NCI-H2227 (cell line): ENCODE measurements at regions not wholly inside any gene's neighbourhood (a gene's known extent, or its start where the extent isn't known, plus 50 kb on each side); places are given as distances from the start of the nearest gene placed in this dataset.

Source experiments
- DNase-seq: peaks from one replicate; lab custom pipeline; 2025; ENCODE audit not compliant: unreplicated experiment; lab: John Stamatoyannopoulos, UW

DNA sequence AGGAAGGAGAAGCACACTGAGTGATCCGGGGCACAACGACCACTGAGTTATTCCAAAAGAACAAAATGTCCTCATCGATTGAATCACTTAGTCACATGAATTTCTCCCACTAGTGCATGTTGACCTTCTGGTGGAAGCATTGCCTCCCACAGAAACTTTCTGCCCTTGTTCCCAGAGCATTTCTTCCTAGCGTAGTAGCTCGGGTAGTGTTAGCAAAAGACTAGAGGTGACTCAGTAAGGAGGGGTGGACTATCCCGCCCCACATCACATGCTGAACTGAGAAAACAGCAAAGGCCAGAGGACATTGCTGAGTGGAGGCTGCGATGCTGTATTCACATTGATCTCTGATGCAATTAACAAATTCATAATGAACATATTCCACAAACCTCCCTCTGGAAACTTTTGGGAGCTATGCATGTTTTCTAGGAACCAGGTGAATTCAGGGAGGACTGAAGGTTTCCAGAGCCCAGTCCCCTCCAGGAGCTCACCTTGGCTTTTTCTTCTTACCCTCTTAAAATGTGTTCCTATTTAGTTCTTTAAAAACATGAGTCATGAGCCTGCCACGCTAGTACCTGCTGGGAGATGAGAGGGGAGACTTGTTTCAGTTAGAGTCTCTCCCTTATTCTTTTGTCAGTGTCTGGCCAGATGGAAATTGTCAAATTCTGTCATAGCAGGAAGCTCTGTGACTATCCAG is 507.9 kb downstream of the CDH26 start:
- DNase-seq = no peak

- no peak for DNase-seq
These were observed 508.4 kb downstream of the CDH26 start for GRCh38 chr20:60466687-60467022.

DNA sequence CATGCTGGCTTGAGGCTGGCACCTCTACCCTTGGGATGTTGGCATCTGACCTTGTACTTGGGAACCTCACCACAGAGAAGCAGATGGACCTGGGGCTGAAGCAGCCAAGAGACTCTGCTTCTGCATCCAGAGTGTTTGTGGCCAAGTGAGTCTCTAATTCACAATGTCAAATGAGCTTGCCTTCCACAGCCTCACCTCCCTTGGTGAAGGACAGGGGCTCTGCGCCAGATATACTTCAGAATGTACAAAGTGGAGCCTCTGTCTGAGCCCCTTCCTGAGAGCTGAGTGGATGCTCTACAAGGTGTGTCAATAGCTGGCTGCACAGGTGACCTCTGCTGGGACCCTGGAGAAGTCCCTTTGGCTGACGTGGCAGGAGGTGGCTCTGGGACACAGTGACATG is 508.9 kb downstream of the CDH26 start:
- no peak for DNase-seq

DNA sequence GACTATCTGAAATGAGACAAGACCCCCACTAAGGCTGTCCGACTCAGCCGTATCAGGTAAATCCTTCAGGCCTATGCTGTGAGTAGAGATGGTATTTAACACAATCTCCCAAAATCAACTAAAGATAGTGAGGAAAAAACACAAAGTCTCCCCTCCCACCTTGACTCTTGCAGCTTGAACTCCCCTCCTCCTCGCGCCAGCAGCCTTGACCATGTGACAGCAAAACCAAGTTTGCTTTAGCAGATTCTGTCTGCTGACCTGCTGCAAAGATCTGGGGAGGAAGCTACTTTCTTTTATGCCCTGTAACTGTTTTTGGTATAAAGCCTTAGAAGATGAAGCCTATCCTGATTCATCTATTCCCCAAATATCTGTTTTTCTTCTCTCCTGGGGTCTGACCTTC is 509.5 kb downstream of the CDH26 start:
- DNase-seq = no peak

GRCh38 chr20:60469829-60470228 is 511.6 kb downstream of the CDH26 start:
- DNase-seq = no peak

DNA sequence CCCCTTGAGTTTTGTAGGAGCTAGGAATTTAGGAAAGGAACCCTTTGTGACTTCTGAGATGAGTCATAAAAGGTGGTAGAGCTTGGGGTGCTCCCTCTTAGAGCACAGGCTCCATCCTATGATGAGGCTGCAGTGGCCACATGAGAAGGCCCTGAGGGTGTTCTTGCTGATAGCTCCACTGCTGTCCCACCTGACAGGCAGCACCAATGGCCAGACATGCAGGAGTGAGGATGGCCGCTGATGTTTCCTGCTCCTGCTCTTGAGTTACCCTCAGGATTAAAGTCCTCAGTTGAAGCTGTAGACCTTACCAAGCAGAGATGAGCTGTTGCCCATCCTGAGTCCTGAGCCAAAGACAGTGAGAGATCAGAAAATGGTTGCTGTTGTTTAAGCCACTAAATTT is 512.1 kb downstream of the CDH26 start:
- no peak for DNase-seq

- no peak for DNase-seq
These were observed 515.0 kb downstream of the CDH26 start for GRCh38 chr20:60473211-60473610.

DNA sequence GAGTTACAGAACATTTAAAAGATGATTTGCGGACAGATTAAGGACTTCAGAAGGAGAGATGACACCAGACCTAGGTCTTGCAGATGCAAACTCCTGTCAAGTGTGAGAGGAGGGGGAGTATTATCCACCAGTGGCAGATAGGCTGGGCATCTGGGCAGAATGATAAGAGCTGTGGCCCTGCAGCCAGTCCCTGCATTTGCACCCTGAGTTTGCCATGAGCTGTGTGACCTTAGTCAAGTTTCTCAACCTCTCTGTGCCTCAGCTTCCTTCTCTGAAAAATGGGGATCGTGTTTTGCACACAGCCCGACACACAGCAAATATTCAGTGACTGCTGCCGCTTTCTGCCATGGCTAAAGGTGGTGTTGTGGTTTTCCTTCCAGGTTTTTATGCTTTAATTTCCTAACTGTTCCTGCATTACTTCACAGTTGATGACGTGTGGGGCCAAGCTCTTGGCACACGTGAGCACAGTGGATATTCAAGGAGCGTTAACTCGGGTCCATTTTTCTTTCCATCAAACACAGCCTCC is 516.2 kb downstream of the CDH26 start:
- DNase-seq = no peak

DNA sequence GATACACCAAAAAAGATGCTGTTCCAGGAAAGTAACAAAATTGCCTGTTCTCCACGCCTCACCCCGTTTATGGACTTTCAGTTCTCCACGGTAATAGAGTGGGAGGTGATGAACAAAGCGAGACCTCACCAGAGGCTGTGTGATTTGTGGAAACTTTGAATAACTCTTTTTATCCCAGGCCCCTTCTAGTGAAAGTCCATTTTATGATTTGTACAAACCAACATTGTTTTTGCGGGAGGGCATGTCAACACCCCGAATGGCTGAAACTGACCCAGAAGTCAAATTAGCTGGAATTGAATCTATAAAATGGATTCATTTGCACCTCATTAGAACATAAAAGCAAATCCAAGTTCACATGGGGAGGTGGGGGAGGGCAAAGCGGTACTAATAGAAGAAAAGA is 517.8 kb downstream of the CDH26 start:
- no peak for DNase-seq

DNA sequence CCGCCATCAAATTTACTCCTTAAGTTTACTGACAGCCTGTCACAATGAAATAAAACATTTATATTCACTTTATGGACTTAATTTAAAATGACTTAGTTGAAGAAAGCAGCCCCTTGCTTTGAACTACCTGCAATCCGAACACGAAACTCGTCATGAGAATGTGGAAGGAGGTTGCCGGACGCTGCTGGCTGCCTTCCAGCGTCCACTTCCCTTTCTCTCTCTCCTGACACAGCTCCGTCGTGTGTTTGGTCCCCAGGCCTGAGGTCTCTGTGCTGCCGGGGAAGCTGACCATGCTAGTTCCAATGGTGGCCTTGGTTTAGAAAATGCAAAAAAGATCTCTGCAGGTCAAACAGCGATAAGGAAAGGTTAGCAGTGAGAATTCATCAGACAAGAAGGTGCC is 519.7 kb downstream of the CDH26 start:
- DNase-seq = no peak

- DNase-seq = no peak
These were observed 520.3 kb downstream of the CDH26 start for GRCh38 chr20:60478533-60478932.

- DNase-seq = no peak
These were observed 522.9 kb downstream of the CDH26 start for GRCh38 chr20:60480950-60481742.

GRCh38 chr20:60481743-60482133 is 523.5 kb downstream of the CDH26 start:
- DNase-seq = no peak

DNA sequence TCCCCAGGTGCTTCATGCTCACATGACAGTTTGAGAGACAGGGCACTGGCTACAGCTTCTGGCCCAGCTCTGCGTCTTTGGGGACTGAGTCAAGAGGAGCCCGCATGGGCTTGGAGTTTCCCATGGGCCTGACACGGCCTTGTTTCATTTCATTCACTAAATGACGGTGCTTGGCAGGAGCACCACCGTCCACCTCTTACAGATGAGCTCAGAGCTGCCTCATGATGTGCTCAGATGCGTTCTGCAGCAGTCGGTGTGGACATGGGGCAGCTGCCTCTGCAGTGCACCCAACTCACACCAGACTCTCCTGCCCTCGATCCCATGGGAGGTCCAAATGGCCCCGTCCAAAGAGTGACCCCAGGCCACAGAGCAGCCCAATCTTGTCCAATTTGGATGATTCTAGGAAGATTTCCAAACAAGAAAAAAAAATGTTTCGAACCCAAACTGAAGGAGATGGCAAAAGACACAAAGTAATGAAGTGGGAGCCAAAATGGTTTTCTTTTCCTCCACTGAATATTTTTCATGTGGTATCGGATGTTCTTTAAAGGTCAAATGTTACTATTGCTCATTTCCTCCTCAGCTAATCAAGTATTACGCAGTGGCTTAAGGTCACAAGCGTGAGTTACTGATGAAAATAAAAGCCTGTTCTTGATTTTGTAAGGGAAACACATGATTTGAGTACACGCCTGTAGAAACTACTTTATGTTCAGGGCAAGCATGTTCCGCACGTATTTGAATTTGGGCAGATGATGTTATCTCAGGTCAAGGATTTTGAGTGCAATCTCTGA is 524.2 kb downstream of the CDH26 start:
- no peak for DNase-seq

- no peak for DNase-seq
These were observed 525.1 kb downstream of the CDH26 start for GRCh38 chr20:60483371-60483770.

GRCh38 chr20:60484316-60484715 is 526.1 kb downstream of the CDH26 start:
- DNase-seq = no peak

- no peak for DNase-seq
These were observed 527.0 kb downstream of the CDH26 start for GRCh38 chr20:60485012-60485760.

DNA sequence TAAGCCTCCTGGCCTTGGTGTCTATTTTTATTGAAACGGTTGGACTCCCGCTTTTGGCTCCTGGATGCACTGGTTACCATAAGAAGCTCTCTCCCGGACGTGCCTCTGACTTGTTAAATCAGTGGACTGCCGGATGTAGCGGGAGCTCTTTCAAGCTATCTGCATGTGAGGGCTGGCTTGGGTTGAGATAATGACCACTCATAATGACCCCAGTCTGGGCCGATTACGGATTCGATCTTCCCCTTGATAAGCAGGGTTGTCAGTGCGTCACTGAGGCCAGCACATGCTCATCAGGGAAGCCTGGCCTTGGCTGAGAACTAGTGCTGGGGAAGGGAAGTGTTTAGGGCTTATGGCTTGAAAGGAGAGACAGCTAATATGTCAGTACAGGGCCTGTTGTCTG is 528.1 kb downstream of the CDH26 start:
- DNase-seq = no peak

DNA sequence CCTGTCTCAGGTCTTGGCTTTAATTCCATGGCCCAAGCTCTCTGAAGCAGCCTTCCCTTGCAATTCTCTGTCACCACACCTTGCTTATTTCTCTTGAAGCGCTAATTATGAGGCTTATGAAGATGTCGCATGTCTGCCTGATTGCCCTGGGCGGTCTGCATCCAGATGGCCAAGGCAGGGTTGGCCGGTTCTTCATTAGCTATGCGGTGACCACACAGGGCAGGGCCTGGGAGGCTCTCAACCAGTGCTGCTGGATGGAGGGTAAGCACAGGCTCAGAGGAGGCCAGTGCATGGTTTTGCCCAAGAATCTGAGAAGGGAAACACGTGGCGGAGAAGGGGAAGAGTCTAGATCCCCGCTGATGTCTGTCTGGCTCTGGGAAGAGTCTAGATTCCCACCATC is 528.7 kb downstream of the CDH26 start:
- no peak for DNase-seq

GRCh38 chr20:60490217-60491050 is 532.2 kb downstream of the CDH26 start:
- DNase-seq = peak; percentile 11
